ENCODE measurements at regions not wholly inside any gene's neighbourhood (a gene's known extent, or its start where the extent isn't known, plus 50 kb on each side); places are given as distances from the start of the nearest gene placed in this dataset.

DNA sequence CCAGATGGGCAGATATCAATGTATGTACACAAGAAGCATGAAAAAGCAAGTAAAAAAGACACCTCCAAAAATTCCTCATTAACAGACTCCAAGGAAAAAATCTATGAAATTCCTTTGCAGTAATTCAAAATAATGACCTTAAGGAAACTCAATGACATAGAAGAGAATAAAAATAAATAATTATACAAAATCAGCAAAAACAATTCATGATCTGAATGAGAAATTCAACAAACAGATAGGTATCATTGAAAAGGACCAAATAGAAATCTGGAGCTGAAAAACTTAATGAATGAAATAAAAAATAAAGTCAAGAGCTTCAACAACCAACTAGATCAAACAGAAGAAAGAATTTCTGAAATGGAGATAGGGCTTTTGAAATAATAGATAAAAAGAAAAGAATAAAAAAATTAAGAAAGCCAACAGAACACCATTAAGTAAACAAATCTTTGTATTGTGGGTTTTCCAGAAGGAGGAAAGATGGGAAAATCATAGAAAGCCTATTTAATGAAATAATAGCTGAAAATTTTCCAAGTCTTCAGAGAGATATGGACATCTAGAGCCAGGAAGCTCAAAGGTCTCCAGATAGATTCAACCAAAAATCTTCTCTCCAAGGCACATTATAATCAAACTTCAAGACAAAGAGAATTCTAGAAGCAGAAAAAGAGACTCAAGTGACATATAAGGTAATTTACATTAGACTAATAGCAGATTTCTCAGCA is 52.0 kb upstream of the KCNK1 start:
- no peak for DNase-seq
- TF ChIP-seq, protein P1, sequence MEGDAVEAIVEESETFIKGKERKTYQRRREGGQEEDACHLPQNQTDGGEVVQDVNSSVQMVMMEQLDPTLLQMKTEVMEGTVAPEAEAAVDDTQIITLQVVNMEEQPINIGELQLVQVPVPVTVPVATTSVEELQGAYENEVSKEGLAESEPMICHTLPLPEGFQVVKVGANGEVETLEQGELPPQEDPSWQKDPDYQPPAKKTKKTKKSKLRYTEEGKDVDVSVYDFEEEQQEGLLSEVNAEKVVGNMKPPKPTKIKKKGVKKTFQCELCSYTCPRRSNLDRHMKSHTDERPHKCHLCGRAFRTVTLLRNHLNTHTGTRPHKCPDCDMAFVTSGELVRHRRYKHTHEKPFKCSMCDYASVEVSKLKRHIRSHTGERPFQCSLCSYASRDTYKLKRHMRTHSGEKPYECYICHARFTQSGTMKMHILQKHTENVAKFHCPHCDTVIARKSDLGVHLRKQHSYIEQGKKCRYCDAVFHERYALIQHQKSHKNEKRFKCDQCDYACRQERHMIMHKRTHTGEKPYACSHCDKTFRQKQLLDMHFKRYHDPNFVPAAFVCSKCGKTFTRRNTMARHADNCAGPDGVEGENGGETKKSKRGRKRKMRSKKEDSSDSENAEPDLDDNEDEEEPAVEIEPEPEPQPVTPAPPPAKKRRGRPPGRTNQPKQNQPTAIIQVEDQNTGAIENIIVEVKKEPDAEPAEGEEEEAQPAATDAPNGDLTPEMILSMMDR (IDR thresholded peaks at IDR 0.05; ENCODE audit: borderline replicate concordance, extremely low read depth, low read length, poor library complexity, severe bottlenecking), result no peak
- no peak for TF ChIP-seq EZH2 (IDR thresholded peaks at IDR 0.05; ENCODE audit: borderline replicate concordance, low read depth, low read length, severe bottlenecking)
- Histone ChIP-seq H3K27ac (ENCODE audit: low read length) (no peak overlapping the region), H4K20me1 (ENCODE audit: insufficient read depth, low read length) (no peaks in the 10 kb centered on the region), H3K79me2 (ENCODE audit: insufficient read depth, low read length) (no peaks in the 10 kb centered on the region), H3K27me3 (ENCODE audit: insufficient read depth, low read length, poor library complexity) (peaks cover 3% of the 10 kb centered on the region), H3K4me3 (ENCODE audit: low read depth in 1 of 2, low read length in 2 of 2) (no peak overlapping the region), H3K36me3 (ENCODE audit: insufficient read depth, low read length) (no peaks in the 10 kb centered on the region), H3K9me3 (ENCODE audit: insufficient read depth, low read length, severe bottlenecking) (peaks cover 12% of the 10 kb centered on the region), H2AFZ (ENCODE audit: low read depth, low read length) (no peak overlapping the region), H3K4me1 (ENCODE audit: insufficient read depth, low read length) (no peaks in the 10 kb centered on the region), H3K9ac (ENCODE audit: low read depth, low read length) (no peak overlapping the region), H3K4me2 (ENCODE audit: insufficient read depth, low read length) (no peak overlapping the region)
- no peak for ATAC-seq (ENCODE audit: insufficient read depth, low read depth)
